ENCODE measurements at regions not wholly inside any gene's neighbourhood (a gene's known extent, or its start where the extent isn't known, plus 50 kb on each side); places are given as distances from the start of the nearest gene placed in this dataset.

DNA sequence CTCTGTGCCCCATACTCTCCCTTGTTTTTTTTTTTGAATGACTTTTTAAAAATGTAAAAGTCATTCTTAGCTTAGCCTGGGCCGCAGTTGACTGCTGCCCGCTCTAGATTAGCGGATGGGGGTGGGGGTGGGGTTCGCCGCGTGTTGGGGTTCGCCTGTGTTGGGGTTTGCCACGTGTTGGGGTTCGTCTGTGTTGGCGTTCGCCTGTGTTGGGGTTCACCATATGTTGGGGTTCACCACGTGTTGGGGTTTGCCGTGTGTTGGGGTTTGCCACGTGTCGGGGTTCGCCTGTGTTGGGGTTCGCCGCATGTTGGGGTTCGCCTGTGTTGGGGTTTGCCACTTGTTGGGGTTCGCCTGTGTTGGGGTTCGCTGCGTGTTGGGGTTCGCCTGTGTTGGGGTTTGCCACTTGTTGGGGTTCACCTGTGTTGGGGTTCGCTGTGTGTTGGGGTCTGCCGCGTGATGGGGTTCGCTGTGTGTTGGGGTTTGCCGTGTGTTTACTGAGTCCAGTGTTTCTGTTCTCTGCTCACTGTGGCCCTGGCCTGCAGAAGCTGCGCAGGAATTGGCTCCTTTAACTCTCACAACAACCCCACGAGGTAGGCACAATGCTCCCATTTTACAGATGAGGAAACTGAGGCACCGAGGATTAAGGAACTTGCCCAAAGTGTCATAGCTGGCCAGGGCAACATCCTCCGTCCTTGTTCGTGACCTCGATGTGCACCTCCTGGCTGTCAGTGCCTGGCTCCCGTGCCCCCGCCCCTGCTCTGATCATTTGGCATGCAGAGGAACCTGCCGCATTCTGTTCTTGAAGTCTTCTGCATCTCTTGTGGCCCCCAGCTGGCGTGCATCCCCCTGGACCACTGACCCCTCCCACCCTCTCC lies 96.6 kb upstream of the CIBAR2 start:
- no peak overlapping the region for H4K5ac ChIP-seq (ENCODE audit: insufficient read length, low read depth, low read length)
- Mint-ChIP-seq H3K27ac (no peak overlapping the region), H3K36me3 (ENCODE audit: insufficient read depth in 1 of 3, low read depth in 3 of 3) (0 out of 7 replicates have a peak, but pooled peaks cover 0 to 4% (median 0%) of the 10 kb centered on the region in 3 experiments), H3K4me3 (no peak overlapping the region), H3K9me3 (no peaks in the 10 kb centered on the region), H3K27me3 (ENCODE audit: low read depth) (no peaks in the 10 kb centered on the region), H3K4me1 (peaks cover 27 to 44% of the 10 kb centered on the region in 2 experiments)
- no peaks in the 10 kb centered on the region for H3K27me3 ChIP-seq (ENCODE audit: insufficient read depth, low read length)
- H3K9me3 ChIP-seq (ENCODE audit: control insufficient read depth, low read depth, low read length): no peaks in the 10 kb centered on the region
- H3K18ac ChIP-seq (ENCODE audit: insufficient read length, low read depth, low read length): no peak overlapping the region
- H3K9ac ChIP-seq (ENCODE audit: extremely low read depth, insufficient read length, low read length): no peak overlapping the region
- DNase-seq: no peak
- H3K4me2 ChIP-seq (ENCODE audit: insufficient read depth, insufficient read length, low read length): no peak overlapping the region
- no peaks in the 10 kb centered on the region; the same call in 1 of the 2 replicates for H3K79me2 ChIP-seq (ENCODE audit: insufficient read depth, low read length)
- H3K27ac ChIP-seq (ENCODE audit: insufficient read length, low read depth, low read length): no peak overlapping the region
- TF ChIP-seq, protein P1, sequence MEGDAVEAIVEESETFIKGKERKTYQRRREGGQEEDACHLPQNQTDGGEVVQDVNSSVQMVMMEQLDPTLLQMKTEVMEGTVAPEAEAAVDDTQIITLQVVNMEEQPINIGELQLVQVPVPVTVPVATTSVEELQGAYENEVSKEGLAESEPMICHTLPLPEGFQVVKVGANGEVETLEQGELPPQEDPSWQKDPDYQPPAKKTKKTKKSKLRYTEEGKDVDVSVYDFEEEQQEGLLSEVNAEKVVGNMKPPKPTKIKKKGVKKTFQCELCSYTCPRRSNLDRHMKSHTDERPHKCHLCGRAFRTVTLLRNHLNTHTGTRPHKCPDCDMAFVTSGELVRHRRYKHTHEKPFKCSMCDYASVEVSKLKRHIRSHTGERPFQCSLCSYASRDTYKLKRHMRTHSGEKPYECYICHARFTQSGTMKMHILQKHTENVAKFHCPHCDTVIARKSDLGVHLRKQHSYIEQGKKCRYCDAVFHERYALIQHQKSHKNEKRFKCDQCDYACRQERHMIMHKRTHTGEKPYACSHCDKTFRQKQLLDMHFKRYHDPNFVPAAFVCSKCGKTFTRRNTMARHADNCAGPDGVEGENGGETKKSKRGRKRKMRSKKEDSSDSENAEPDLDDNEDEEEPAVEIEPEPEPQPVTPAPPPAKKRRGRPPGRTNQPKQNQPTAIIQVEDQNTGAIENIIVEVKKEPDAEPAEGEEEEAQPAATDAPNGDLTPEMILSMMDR (conservative IDR thresholded peaks at IDR 0.05): no peak
- H4K20me1 ChIP-seq (ENCODE audit: control insufficient read depth, insufficient read depth, insufficient read length): no peaks in the 10 kb centered on the region
- H3K56ac ChIP-seq (ENCODE audit: insufficient read length, low read depth, low read length): no peak overlapping the region
- no peak overlapping the region for H3K4ac ChIP-seq (ENCODE audit: low read depth, low read length)
- H4K91ac ChIP-seq (ENCODE audit: insufficient read length, low read depth, low read length): no peak overlapping the region
- H2AFZ ChIP-seq (ENCODE audit: low read length): no peak overlapping the region
- no peak overlapping the region for H3T11ph ChIP-seq (ENCODE audit: low read length)
- H2BK12ac ChIP-seq (ENCODE audit: insufficient read length, low read depth, low read length): no peak overlapping the region
- H3K23ac ChIP-seq (ENCODE audit: insufficient read length, low read depth, low read length): no peak overlapping the region
- no peak overlapping the region for H4K8ac ChIP-seq (replicated peaks; ENCODE audit: insufficient read length, low read depth, low read length)
- no peak overlapping the region for H2BK5ac ChIP-seq (ENCODE audit: insufficient read length, low read length)
- no peak overlapping the region for H2BK120ac ChIP-seq (ENCODE audit: low read depth, low read length, poor library complexity, severe bottlenecking)
- no peak overlapping the region for H2BK20ac ChIP-seq (ENCODE audit: low read depth, low read length, poor library complexity, severe bottlenecking)
- H3K23me2 ChIP-seq (ENCODE audit: insufficient read length, low read depth, low read length, poor library complexity, severe bottlenecking): peaks cover 3% of the 10 kb centered on the region
- no peaks in the 10 kb centered on the region for H3K79me1 ChIP-seq (ENCODE audit: insufficient read depth, low read depth, low read length, poor library complexity, severe bottlenecking)
- H3K4me1 ChIP-seq (ENCODE audit: insufficient read depth, low read length): no peaks in the 10 kb centered on the region
- H3K14ac ChIP-seq (ENCODE audit: insufficient read depth, low read length): no peak overlapping the region; the same call in 1 of the 2 replicates
- H2AK5ac ChIP-seq (ENCODE audit: insufficient read length, low read length): no peak overlapping the region
- no peak overlapping the region for H2BK15ac ChIP-seq (ENCODE audit: low read depth, low read length)
- no CpG with 5 or more reads among the region's 38 CpGs for WGBS (ENCODE audit: extremely low coverage, insufficient read length, low lambda C conversion rate)

All from H9 (cell line).